Right cardiac atrium (tissue), 5 donors: ENCODE measurements at regions not wholly inside any gene's neighbourhood (a gene's known extent, or its start where the extent isn't known, plus 50 kb on each side); places are given as distances from the start of the nearest gene placed in this dataset.
"Not testable (repeated sequence)": the region's sequence is repeated elsewhere in the genome, so short reads cannot be mapped to it uniquely, and the experiment has no call there.

Source experiments
- ATAC-seq, 2 donors: fragments of 200-7000 bp; cut with Tn5 transposase; one replicate each; pipeline versions ENCODE4 v1.8.0 to v1.9.1; 2020; ENCODE audit warnings: moderate library complexity in 2 of 2, mild to moderate bottlenecking in 1 of 2
- DNase-seq, 3 donors: peaks; one replicate each; pipeline ENCODE4 v3.0.0-alpha.2; 2020
- H3K27ac ChIP-seq: one replicate; pipeline ENCODE4 v1.5.1; 2013; ENCODE audit warnings: mild to moderate bottlenecking, low read length, control low read depth, moderate library complexity
- H3K27me3 ChIP-seq: one replicate; pipeline ENCODE4 v1.6.1; 2013; ENCODE audit not compliant: control insufficient read depth, insufficient read depth
- H3K4me1 ChIP-seq: one replicate; pipeline ENCODE4 v1.6.1; 2013; ENCODE audit warnings: low read length; ENCODE audit not compliant: control insufficient read depth, insufficient read depth
- H3K4me3 ChIP-seq: one replicate; pipeline ENCODE4 v1.5.1; 2013; ENCODE audit warnings: low read length, control low read depth
- H3K9me3 ChIP-seq: one replicate; pipeline ENCODE4 v1.6.1; 2013; ENCODE audit warnings: low read length; ENCODE audit not compliant: control insufficient read depth
- WGBS: extraction: QIAGEN DNeasy Blood & Tissue Kit; methylation state at CpG from one replicate; pipeline ENCODE4 v1.1.7; 2013; 5-methylcytosine and 5-hydroxymethylcytosine counted together
- intact Hi-C, 4 donors: fragments of 100-400 bp; cut with DNase I; formaldehyde crosslinking; loops; one replicate each; pipeline versions ENCODE4 v1.11.0 to v1.14.0; 2022 to 2023
- donor health status: healthy with polysubstance abuse.
- donor health status: DM: no; HTN: yes; CAD: no.
- donor health status: DM: no; HTN: no; CAD: no.
- donor health status: DM: no; HTN: yes; CAD: no; lungs with severe emphysema.
- donor health status: DM: yes; HTN: yes; CAD: no.

DNA sequence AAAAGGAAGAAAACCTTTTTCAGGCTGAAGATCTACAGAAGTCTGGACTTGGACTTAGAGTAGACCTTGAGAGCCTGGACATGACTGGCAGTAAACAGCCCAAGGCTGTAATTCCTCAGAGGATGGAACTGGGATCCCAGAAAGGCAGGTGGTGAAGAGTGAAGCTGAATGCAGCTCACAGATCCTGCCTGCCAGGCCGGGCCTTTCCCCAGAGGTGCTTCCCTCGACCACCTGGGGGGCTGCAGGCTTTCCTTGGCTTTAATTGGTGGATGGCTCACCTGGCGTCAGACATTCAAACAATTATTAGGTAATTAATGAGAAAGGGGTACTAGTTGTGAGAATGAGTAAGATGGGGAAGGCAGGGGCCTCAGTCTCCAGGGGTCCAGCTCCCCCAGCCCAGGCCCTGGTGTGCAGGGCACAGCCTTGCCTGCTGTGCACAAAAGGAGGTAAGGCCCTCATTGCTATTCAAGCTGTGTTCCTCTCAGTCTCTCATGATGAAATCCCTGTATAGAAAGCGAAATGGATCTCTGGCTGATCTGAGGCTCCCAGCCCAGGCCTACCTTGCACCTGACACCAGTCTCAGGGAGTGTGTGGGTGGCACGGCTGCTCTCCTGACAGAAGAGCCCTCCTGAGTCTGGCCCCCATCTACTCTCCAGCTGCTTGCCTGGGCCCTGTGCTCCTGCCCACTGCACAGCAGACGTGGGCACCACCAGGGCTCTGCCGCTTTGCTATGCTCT, 63.0 kb upstream of the TCL1A start:
- H3K4me1 ChIP-seq: no peaks in the 10 kb centered on the region
- no peaks in the 10 kb centered on the region for H3K9me3 ChIP-seq
- ATAC-seq (no peak), DNase-seq (no peak)
- WGBS: 53% methylated on average over 7 of the region's 7 CpGs
- H3K27ac ChIP-seq: no peak overlapping the region
- intact Hi-C loops: loop anchor here in 1 of 4 donors (10.0 kb wide), 1 partner anchor 212 kb away; no protein-coding TSS in a partner anchor
- H3K27me3 ChIP-seq: no peaks in the 10 kb centered on the region
- no peak overlapping the region for H3K4me3 ChIP-seq

DNA sequence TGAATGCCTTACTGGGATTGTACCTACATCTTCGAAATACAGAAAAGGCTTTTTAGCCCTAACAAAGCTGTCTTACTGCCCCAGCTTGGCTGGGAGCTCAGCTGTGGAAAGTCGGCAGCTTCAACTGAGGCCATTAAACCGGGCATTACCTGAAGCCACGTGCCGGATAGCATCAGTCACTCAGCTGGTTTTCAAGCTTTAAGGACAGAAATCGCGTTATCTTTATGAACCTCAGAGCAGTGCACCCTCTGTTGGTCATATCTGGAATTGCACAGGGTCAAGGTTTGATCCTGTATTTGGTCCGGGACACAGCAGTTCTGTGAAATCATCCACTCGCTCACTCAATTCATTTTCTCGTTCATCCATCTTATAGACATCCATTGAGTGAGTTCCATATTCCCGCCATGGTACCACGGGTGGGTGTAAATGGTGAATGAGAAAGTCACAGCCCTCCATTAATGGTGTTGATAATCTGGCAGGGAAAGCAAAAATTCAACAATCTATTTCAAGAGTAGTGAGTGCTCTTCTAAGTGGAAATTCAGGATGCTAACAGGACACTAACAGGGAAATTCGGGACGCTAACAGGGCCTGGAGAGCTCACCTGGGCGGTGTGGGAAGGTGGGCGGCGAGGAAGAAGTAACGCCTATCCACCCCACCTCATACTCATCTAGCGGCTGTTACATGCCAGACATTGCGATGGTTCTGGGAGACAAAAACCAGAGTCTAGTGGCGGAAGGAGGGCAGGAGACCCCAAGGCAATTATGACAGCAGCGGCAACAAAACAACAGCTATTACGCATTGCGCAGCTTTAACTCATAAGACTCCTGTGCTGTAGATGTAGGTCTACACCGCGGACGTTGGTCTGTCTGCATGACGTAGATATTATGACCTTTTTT, 60.6 kb upstream of the TCL1A start:
- no peaks in the 10 kb centered on the region for H3K9me3 ChIP-seq
- 61% methylated on average over 28 of the region's 28 CpGs for WGBS
- DNase-seq (no peak), ATAC-seq (no peak)
- no peaks in the 10 kb centered on the region for H3K27me3 ChIP-seq
- H3K4me3 ChIP-seq: no peak overlapping the region
- no peak overlapping the region for H3K27ac ChIP-seq
- H3K4me1 ChIP-seq: no peaks in the 10 kb centered on the region
- intact Hi-C loops: loop anchor here (5.0 to 10.0 kb wide), 2 partner anchors 210 to 212 kb away; no protein-coding TSS in a partner anchor

DNA sequence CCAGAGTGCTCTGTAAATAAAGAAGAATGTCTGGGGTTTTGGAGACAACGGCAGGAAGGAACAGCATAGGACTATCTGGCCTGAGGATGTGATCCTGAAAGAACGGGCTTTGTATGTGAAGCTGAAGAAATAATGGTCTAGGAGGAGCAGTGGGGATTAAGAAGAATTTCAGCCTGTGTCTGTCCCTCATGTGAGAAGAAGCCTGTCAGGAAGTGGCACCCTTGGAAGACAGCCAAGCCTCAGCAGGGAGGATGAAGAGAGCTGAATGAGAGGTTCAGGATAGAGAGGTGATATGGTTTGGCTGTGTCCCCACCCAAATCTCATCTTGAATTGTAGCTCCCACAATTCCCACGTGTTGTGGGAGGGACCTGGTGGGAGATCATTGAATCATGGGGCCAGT, 56.9 kb upstream of the TCL1A start:
- intact Hi-C loops: loop anchor here (5.0 to 10.0 kb wide), 2 partner anchors 206 to 208 kb away; no protein-coding TSS in a partner anchor

DNA sequence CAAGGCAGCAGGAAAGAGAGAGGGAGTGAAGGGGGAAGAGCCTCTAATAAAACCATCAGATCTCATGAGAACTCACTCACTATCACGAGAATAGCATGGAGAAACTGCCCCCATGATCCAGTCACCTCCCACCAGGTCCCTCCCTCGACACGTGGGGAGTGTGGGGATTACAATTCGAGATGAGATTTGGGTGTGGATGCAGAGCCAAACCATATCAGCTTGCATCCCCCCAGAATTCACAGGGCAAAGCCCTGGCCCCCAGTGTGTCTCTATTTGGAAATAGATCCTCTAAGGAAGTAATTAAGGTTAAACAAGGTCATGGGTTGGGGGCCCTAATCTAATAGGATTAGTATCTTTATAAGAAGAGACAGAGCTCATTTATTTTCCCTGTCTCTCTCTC, 56.1 kb upstream of the TCL1A start:
- intact Hi-C loops: loop anchor here (5.0 to 10.0 kb wide), 2 partner anchors 205 to 208 kb away; no protein-coding TSS in a partner anchor
- no peak overlapping the region for H3K27ac ChIP-seq
- WGBS: 38% methylated on average over 4 of the region's 4 CpGs

More for the DNA sequence above, 56.9 kb upstream of the TCL1A start:
- H3K9me3 ChIP-seq: no peaks in the 10 kb centered on the region
- no peak for ATAC-seq
- DNase-seq: no peak
- H3K4me1 ChIP-seq: no peaks in the 10 kb centered on the region
- H3K4me3 ChIP-seq: no peak overlapping the region
- H3K27me3 ChIP-seq: no peaks in the 10 kb centered on the region
- WGBS: 40% methylated on average over 3 of the region's 3 CpGs
- no peak overlapping the region for H3K27ac ChIP-seq

DNA sequence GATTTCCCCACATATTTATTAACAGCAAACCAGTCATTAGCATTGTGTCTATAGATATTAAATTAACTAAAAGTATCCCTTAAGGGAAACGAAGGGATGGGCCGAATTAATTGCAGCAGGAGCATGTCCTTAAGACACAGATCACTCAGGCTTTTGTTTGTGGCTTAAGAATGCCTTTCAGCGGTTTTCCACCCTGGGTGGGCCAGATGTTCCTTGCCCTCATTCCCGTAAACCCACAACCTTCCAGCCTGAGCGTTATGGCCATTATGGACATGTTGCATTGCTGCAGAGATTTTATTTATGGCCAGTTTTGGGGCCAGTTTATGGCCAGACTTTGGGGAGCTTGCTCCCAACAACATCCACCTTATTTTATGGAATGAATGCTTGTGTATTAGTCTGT, 55.5 kb upstream of the TCL1A start:
- H3K9me3 ChIP-seq, H3K4me1 ChIP-seq, H3K27me3 ChIP-seq, H3K27ac ChIP-seq, H3K4me3 ChIP-seq, DNase-seq, ATAC-seq, intact Hi-C loops: not testable (repeated sequence)
- 61% methylated on average over 5 of the region's 5 CpGs for WGBS

More for the DNA sequence above, 56.1 kb upstream of the TCL1A start:
- DNase-seq (no peak), ATAC-seq (no peak)
- no peaks in the 10 kb centered on the region for H3K4me1 ChIP-seq
- no peaks in the 10 kb centered on the region for H3K9me3 ChIP-seq
- H3K4me3 ChIP-seq: no peak overlapping the region
- no peaks in the 10 kb centered on the region for H3K27me3 ChIP-seq

DNA sequence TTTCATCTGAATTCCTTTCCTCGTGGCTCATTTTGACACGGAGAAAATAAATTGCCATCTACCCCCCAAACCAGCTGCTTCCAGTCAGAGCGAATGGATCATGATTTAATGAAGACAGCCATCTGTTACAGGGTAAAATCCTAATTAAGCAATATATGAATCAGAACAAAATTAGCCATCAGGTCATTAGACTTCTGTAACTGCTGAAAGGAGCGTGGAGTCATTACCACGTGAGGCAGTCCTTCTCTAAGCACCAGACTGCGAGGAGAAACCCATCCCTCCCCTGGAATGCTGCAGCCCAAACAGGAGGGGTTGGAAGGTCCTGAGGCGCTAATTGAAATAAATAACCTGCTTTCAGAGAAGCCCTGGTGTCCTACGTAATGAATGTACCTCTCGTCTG, 51.1 kb upstream of the TCL1A start:
- no peaks in the 10 kb centered on the region for H3K4me1 ChIP-seq
- WGBS: 48% methylated on average over 9 of the region's 9 CpGs
- intact Hi-C loops: no loop called here

DNA sequence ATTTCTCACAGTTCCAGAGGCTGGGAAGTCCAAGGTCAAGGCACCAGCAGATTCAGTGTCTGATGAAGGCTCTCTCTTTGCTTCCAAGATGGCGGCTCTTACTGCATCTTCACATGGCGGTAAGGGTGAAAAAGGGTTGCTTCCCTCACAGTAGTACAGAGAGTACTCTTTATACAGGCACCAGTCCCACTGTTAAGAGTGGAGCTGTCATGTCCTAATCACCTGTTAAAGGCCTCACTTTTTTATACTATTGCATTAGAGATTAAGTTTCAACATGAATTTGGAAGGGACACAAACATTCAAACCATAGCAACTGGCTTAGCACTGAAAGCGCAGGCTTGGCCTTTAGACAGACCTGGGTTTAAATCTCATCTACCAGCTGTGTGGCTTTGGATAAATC, 50.0 kb upstream of the TCL1A start:
- H3K27ac ChIP-seq: no peak overlapping the region
- no peak for ATAC-seq
- H3K9me3 ChIP-seq: no peaks in the 10 kb centered on the region
- DNase-seq: no peak
- WGBS: 89% methylated on average over 3 of the region's 3 CpGs
- H3K27me3 ChIP-seq: peaks cover 6% of the 10 kb centered on the region
- no peak overlapping the region for H3K4me3 ChIP-seq
- no peaks in the 10 kb centered on the region for H3K4me1 ChIP-seq
- intact Hi-C loops: no loop called here

More for the DNA sequence above, 51.1 kb upstream of the TCL1A start:
- Histone ChIP-seq H3K27ac (no peak overlapping the region), H3K9me3 (no peaks in the 10 kb centered on the region), H3K4me3 (no peak overlapping the region), H3K27me3 (peaks cover 3% of the 10 kb centered on the region)
- DNase-seq (no peak), ATAC-seq (no peak)
